Esophagus squamous epithelium (tissue), 4 donors: ENCODE measurements at regions not wholly inside any gene's neighbourhood (a gene's known extent, or its start where the extent isn't known, plus 50 kb on each side); places are given as distances from the start of the nearest gene placed in this dataset.

Source experiments
- POLR2A ChIP-seq, 4 donors: fragments of 450-650 bp; IDR thresholded peaks; one replicate each; pipeline ENCODE4 v1.6.1; 2017; ENCODE audit warnings: antibody characterized with exemption in 4 of 4, mild to moderate bottlenecking in 4 of 4, moderate library complexity in 3 of 4
- TF ChIP-seq, protein P1 (sequence below), 6 experiments: fragments of 450-650 bp in 4 of 6; fragments of 200-600 bp in 2 of 6; sonication (generic) in 2 of 6; IDR thresholded peaks; one replicate each; pipeline ENCODE4 v1.5.1; 2016 to 2019; ENCODE audit warnings: antibody characterized with exemption in 6 of 6, mild to moderate bottlenecking in 4 of 6, moderate library complexity in 4 of 6

DNA sequence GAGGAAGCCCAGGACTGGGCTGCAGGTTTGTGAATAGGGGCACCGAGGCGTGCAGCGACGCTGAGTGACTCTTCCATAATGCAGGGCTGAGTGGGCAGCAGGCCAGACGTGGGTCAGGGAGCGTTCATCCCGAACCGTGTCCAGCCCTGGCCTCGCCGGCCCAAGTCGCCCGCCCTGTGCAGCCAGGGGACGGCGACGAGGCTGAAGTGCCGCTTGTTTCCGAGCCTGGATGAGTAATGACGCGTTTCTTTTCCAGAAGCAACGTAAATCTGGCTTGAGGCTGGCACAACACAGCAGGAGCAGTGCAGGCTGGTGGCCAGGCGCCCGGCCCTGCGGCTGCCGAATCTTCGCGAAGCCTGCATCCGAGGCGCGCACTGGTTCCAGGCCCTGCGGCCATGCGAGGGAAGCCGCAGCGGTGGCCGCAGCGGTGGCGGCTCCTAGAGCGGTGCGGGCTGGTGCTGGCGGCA is 74.0 kb upstream of the SEC61G start:
- TF ChIP-seq, protein P1, sequence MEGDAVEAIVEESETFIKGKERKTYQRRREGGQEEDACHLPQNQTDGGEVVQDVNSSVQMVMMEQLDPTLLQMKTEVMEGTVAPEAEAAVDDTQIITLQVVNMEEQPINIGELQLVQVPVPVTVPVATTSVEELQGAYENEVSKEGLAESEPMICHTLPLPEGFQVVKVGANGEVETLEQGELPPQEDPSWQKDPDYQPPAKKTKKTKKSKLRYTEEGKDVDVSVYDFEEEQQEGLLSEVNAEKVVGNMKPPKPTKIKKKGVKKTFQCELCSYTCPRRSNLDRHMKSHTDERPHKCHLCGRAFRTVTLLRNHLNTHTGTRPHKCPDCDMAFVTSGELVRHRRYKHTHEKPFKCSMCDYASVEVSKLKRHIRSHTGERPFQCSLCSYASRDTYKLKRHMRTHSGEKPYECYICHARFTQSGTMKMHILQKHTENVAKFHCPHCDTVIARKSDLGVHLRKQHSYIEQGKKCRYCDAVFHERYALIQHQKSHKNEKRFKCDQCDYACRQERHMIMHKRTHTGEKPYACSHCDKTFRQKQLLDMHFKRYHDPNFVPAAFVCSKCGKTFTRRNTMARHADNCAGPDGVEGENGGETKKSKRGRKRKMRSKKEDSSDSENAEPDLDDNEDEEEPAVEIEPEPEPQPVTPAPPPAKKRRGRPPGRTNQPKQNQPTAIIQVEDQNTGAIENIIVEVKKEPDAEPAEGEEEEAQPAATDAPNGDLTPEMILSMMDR (IDR thresholded peaks at IDR 0.05), result no peak
- no peak for TF ChIP-seq POLR2A (IDR thresholded peaks at IDR 0.05)
